ENCODE measurements at regions not wholly inside any gene's neighbourhood (a gene's known extent, or its start where the extent isn't known, plus 50 kb on each side); places are given as distances from the start of the nearest gene placed in this dataset.

DNA sequence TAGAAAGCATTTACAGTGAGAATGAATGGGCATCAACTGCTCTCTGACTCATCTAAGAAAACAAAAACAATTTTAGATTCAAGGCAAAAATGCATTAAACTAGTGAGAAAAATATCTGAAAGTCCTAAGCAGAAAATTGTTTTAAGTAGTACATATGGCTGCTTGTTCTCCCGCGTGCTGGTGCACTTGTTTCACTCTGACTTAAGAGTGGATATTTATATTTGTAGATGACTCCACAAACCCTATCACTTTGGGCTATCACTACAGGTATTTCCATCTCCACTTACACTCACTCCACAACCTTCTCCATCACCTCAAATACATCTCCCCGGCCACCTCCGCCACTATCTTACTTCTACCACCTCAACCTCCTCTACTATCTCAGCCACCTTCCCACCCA, 253.9 kb upstream of the EGLN3 start:
- TF ChIP-seq YY1 (IDR thresholded peaks at IDR 0.05; ENCODE audit: insufficient read depth, insufficient read length), result no peak
- no peak for TF ChIP-seq SUZ12 (IDR thresholded peaks at IDR 0.05; ENCODE audit: extremely low read depth, insufficient read depth, insufficient read length)

All from NT2/D1 (cell line).